Fibroblast of skin of back (primary cell): ENCODE measurements at regions not wholly inside any gene's neighbourhood (a gene's known extent, or its start where the extent isn't known, plus 50 kb on each side); places are given as distances from the start of the nearest gene placed in this dataset.
"Not testable (repeated sequence)": the region's sequence is repeated elsewhere in the genome, so short reads cannot be mapped to it uniquely, and the experiment has no call there.

ENCODE experiments used
- DNase-seq: peaks from one replicate; pipeline ENCODE4 v3.0.0-alpha.2; 2013

- DNase-seq: peak; percentile 42
Observed at GRCh38 chr14:55807053-55807880, 227.3 kb downstream of the KTN1 start.

DNA sequence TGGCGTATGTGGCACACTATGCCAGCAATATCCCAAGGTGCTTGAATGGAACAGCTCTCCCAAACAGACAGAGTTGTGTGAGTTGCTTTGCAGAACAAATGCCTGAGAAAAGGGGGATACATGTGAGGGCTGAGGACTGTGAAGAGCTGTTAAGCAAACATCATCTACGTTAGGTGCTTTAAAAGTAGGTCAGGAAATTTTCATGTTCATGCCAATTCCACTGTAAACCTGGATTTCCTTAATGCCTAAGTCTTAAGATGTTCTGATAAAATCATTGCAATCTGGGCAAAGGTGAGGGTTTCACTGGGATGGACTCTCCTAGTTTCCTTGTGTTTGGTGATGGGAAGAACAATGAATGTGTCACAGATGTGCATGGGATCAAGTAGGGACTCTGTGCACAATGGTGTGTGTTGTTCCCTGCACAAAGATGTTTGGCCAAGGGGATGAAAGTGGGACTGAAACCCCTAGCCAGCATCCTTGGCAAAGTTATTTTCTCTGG lies 227.9 kb downstream of the KTN1 start:
- no peak for DNase-seq

DNA sequence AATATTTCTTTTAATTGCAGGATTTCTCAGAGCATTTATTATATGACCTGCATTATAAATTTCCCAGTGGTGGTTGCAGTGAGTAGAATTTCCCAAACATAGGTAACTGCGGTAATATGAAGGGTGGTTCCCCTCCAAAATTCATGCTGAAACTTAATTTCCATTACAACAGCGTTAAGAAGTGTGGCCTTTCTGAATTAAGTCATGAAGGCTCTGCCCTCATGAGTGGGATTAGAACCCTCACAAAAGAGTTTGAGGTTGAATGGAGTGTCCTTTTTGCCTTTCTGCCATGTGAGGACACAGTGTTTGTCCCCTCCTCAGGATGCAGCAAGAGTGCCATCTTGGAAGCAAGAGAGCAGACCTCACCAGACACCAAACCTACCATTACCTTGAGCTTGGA lies 233.6 kb downstream of the KTN1 start:
- DNase-seq: no peak

DNA sequence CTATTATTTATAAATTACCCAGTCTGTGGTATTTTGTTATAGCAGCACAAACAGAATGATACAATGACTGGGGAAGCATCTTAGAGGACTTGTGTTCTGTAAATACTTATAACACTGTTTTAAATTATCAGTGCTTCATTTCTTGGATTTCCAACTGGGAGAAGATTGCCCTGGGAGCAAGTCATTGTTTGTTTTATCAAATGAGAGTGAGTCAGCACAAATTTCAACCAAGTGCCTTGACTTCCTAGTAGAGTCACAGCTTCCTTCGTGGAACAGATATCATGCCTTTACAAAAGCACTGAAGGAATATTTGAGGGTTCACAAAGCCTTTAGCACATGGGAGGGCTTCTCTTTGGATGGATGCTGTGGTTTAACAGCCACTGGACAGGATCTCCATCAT lies 234.1 kb downstream of the KTN1 start:
- peak; percentile 31 for DNase-seq

DNA sequence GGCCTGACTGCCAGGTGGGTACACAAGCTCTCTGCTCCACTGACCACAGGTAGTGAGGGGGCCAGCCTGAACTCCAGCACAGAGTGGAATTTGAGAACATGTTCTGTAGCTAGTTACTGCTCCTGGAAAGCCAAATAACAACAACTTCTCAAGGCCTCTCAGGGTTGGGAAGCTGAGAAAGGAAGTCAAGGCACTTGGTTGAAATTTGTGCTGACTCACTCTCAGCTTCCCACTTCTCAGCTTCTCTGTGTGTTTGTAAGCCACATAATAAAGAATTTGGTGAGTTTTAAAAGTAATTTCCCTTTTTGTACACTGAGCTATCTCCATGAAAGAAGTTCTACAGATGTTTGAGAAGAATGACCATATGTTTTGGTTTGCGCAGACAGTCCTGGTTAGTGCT lies 234.9 kb downstream of the KTN1 start:
- peak; percentile 35 for DNase-seq

- no peak for DNase-seq
Observed at GRCh38 chr14:55816225-55816624, 236.2 kb downstream of the KTN1 start.

- no peak for DNase-seq
Observed at GRCh38 chr14:55819610-55820304, 239.8 kb downstream of the KTN1 start.

GRCh38 chr14:55822906-55823305 lies 242.9 kb downstream of the KTN1 start:
- DNase-seq: no peak

- DNase-seq: peak; percentile 60
Observed at GRCh38 chr14:55832122-55832911, 252.3 kb downstream of the KTN1 start.

DNA sequence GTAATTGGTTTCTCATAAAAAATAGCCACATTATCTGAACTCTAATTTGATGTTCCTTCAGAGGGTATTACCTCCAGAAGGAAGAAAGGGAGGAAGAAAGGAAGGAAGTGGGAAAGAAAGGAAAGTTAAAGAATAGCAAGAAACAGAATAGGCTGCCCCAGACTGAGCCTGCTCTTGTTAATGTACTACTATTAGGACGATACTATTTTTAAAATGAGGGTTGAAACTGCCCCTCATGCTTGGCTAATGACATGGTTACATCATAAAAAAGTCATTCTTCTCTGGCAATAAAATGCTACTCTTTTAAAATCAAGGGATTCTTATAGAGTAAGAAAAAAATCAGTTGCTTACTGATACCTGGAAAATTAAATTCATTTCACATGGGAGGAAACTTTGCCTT lies 253.0 kb downstream of the KTN1 start:
- no peak for DNase-seq

- DNase-seq: no peak
Observed at GRCh38 chr14:55834390-55834789, 254.4 kb downstream of the KTN1 start.

DNA sequence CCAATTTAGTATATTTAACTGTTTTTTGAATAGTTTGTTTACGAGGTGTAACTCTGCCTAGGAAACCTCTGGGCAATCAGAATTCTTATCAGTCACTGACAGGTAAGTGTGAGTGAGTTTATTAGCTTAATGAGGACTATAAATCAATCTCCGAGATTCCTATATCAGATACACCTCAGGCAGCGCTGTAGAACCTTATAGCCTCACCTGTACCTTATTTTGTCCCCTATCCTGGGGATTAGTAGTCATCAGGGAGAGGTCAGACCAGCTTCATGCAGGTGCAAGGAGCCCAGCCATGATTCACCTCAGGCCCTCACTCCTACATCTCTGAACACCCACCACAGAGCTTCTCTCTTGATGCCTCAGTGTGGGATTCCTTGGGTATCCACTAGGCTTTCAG lies 256.0 kb downstream of the KTN1 start:
- DNase-seq: no peak

- no peak for DNase-seq
Observed at GRCh38 chr14:55837467-55837866, 257.5 kb downstream of the KTN1 start.

GRCh38 chr14:55838529-55839052 lies 258.6 kb downstream of the KTN1 start:
- no peak for DNase-seq

DNA sequence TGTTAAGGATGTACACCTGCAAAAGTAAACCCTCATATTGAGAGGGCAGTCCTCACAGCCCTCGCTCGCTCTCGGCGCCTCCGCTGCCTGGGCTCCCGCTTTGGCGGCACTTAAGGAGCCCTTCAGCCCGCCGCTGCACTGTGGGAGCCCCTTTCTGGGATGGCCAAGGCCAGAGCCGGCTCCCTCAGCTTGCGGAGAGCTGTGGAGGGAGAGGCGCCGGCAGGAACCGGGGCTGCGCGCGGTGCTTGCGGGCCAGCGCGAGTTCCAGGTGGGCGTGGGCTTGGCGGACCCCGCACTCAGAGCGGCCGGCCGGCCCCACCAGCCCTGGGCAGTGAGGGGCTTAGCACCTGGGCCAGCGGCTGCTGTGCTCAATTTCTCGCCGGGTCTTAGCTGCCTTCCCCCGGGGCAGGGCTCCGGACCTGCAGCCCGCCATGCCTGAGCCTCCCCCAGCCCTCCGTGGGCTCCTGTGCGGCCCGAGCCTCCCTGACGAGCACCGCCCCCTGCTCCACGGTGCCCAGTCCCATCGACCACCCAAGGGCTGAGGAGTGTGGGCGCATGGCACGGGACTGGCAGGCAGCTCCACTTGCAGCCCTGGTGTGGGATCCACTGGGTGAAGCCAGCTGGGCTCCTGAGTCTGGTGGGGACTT lies 259.4 kb downstream of the KTN1 start:
- DNase-seq: not testable (repeated sequence)

DNA sequence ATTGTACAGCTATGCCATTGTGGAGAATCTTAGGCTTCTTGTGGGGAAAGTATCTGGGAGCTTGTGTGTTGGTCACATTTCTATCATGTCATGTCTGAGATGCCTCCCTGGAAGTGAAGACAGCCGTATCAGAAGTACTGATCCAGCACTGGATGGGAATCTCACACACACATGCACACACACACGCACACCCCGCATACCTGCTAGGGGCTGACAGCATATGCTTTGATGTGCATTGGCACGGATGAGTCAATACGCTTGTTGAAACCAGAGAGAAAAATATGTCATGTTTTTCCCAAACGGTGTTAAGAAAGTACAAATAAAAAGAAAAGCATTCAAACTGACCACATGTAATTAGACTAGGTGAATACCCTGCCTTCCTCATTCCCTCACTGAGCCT lies 260.8 kb downstream of the KTN1 start:
- no peak for DNase-seq

DNA sequence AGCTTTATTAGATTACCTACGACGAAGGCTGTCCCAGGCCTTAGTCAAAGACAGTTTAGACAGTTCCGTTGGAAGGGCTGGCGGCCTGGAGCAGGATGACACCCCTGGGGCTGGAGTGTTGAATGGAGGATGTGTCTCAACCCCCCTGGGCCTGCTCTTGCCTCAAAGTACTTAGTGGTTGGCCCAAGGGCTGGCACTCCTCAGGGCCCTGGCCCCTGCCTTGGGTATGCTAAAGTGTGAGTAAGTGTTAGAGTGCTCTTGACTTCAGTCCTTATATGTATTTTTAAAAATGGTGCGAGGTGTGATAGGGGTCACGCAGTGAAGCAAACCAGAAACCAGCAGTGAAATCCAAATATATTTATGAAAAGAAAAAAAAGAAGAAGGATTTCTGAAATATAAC lies 261.6 kb downstream of the KTN1 start:
- DNase-seq: no peak

DNA sequence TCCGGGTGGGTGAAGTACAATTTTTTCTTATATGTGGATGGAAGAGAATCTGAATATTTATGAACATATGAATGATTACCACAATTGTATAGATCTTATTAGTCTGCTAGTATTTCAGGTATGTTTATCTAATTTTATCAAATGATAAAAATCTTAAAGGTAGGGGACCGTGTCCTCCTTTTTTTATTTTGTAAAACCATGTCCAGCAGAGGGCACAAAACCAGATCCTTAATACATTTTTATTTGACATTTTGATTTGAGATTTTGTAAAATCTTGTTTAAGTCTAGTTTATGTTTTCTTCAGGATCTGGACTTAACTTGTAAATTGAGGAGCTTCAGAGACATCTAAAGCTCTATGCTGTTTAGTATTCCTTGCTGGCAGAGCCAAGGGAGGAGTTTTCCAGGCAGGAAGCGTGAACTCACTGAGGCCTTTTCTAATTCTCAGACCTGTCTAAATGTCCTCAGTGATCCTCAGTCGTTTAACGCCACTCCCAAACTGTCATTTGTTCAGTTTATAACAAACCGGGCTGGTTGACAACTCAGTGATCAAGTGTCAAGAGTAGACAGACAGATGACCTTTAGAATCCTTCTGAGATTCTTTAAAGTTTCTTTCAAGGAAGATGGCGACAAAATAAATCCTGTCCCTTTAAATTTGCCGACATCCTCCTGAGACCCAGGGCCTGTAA lies 263.9 kb downstream of the KTN1 start:
- no peak for DNase-seq

- peak; percentile 64 for DNase-seq
Observed at GRCh38 chr14:55845963-55846825, 266.2 kb downstream of the KTN1 start.

- peak; percentile 66 for DNase-seq
Observed at GRCh38 chr14:55846826-55847446, 266.9 kb downstream of the KTN1 start.
